MM.1S (cell line): ENCODE measurements at regions not wholly inside any gene's neighbourhood (a gene's known extent, or its start where the extent isn't known, plus 50 kb on each side); places are given as distances from the start of the nearest gene placed in this dataset.
"Not testable (repeated sequence)": the region's sequence is repeated elsewhere in the genome, so short reads cannot be mapped to it uniquely, and the experiment has no call there.

Source experiments
- DNase-seq: peaks from one replicate; pipeline ENCODE4 v3.0.0-alpha.2; 2015
- H2AFZ ChIP-seq: fragments of 300-600 bp; sonication (generic); 2 replicates; pipeline ENCODE4 v1.6.0; 2016; ENCODE audit warnings: antibody characterized with exemption, low read length
- H3F3A ChIP-seq: fragments of 300-600 bp; sonication (generic); 2 replicates; pipeline ENCODE4 v1.6.1; 2016; ENCODE audit warnings: mild to moderate bottlenecking, antibody characterized with exemption, low read length, moderate library complexity, mixed read lengths; ENCODE audit not compliant: insufficient read depth
- H3K27ac ChIP-seq: fragments of 300-600 bp; sonication (generic); 2 replicates; pipeline ENCODE4 v1.5.1; 2016; ENCODE audit warnings: mild to moderate bottlenecking, low read length
- H3K27me3 ChIP-seq: fragments of 300-600 bp; sonication (generic); replicated peaks from 2 replicates; pipeline ENCODE4 v1.6.0; 2016; ENCODE audit warnings: low read length; ENCODE audit not compliant: insufficient read depth
- H3K36me3 ChIP-seq: fragments of 300-600 bp; sonication (generic); replicated peaks from 2 replicates; pipeline ENCODE4 v1.6.1; 2016; ENCODE audit warnings: mild to moderate bottlenecking, low read length, mixed read lengths; ENCODE audit not compliant: insufficient read depth
- H3K4me1 ChIP-seq: fragments of 300-600 bp; sonication (generic); 2 replicates; pipeline ENCODE4 v1.6.1; 2016; ENCODE audit warnings: low read length, mixed read lengths
- H3K4me2 ChIP-seq: fragments of 300-600 bp; sonication (generic); 2 replicates; pipeline ENCODE4 v1.6.0; 2016; ENCODE audit warnings: low read depth, low read length
- H3K4me3 ChIP-seq: fragments of 300-600 bp; sonication (generic); 2 replicates; pipeline ENCODE4 v1.5.1; 2016; ENCODE audit warnings: low read length, mixed read lengths
- H3K79me2 ChIP-seq: fragments of 300-600 bp; sonication (generic); 2 replicates; pipeline ENCODE4 v1.6.1; 2016; ENCODE audit warnings: mixed run types, low read length, mixed read lengths
- H3K9ac ChIP-seq: fragments of 300-600 bp; sonication (generic); 2 replicates; pipeline ENCODE4 v1.6.1; 2016; ENCODE audit warnings: low read length, mixed read lengths
- H3K9me2 ChIP-seq: fragments of 300-600 bp; sonication (generic); replicated peaks from 2 replicates; pipeline ENCODE4 v1.6.1; 2016; ENCODE audit warnings: mild to moderate bottlenecking, low read length, mixed read lengths; ENCODE audit not compliant: insufficient read depth
- H3K9me3 ChIP-seq: fragments of 300-600 bp; sonication (generic); replicated peaks from 2 replicates; pipeline ENCODE4 v1.6.1; 2016; ENCODE audit warnings: mild to moderate bottlenecking, low read length, mixed read lengths; ENCODE audit not compliant: insufficient read depth
- H4K20me1 ChIP-seq: fragments of 300-600 bp; sonication (generic); 2 replicates; pipeline ENCODE4 v1.6.1; 2016; ENCODE audit warnings: mild to moderate bottlenecking, low read length, moderate library complexity, mixed read lengths; ENCODE audit not compliant: insufficient read depth
- CTCF ChIP-seq: fragments of 300-600 bp; sonication (generic); IDR thresholded peaks from 2 replicates; pipeline ENCODE4 v1.5.1; 2016; ENCODE audit warnings: antibody characterized with exemption, low read length, mixed read lengths
- EZH2 ChIP-seq: fragments of 300-600 bp; sonication (generic); optimal IDR thresholded peaks from 2 replicates; pipeline ENCODE3; 2017; ENCODE audit warnings: low read depth, mild to moderate bottlenecking, antibody characterized with exemption, low read length, mixed read lengths
- EZH2phosphoT487 ChIP-seq: fragments of 300-600 bp; sonication (generic); IDR thresholded peaks from 2 replicates; pipeline ENCODE4 v1.6.1; 2018; ENCODE audit warnings: antibody characterized with exemption, low read length

GRCh38 chr14:85071447-85071846 lies 458.5 kb upstream of the FLRT2 start:
- Histone ChIP-seq H3F3A (no peaks in the 10 kb centered on the region), H4K20me1 (no peaks in the 10 kb centered on the region), H3K4me1 (no peaks in the 10 kb centered on the region), H2AFZ (no peak overlapping the region), H3K36me3 (no peaks in the 10 kb centered on the region), H3K27me3 (no peaks in the 10 kb centered on the region), H3K4me2 (no peak overlapping the region), H3K9me3 (no peaks in the 10 kb centered on the region), H3K9me2 (no peaks in the 10 kb centered on the region), H3K79me2 (no peaks in the 10 kb centered on the region), H3K27ac (no peak overlapping the region), H3K4me3 (no peak overlapping the region), H3K9ac (no peak overlapping the region)
- no peak for TF ChIP-seq EZH2phosphoT487
- TF ChIP-seq EZH2: no peak
- no peak for TF ChIP-seq CTCF
- DNase-seq: no peak

- Histone ChIP-seq H2AFZ (no peak overlapping the region), H3F3A (no peaks in the 10 kb centered on the region)
- no peak for TF ChIP-seq EZH2phosphoT487
- TF ChIP-seq EZH2: no peak
- TF ChIP-seq CTCF: no peak
Measured at GRCh38 chr14:85074955-85075354, 455.0 kb upstream of the FLRT2 start.

GRCh38 chr14:85075694-85076476 lies 454.1 kb upstream of the FLRT2 start:
- Histone ChIP-seq H3F3A (no peaks in the 10 kb centered on the region), H3K36me3 (no peaks in the 10 kb centered on the region), H4K20me1 (no peaks in the 10 kb centered on the region), H3K79me2 (no peaks in the 10 kb centered on the region), H2AFZ (no peak overlapping the region), H3K9ac (no peak overlapping the region), H3K4me3 (no peak overlapping the region), H3K9me2 (no peaks in the 10 kb centered on the region), H3K27me3 (no peaks in the 10 kb centered on the region), H3K4me2 (no peak overlapping the region), H3K27ac (no peak overlapping the region), H3K4me1 (no peaks in the 10 kb centered on the region), H3K9me3 (no peaks in the 10 kb centered on the region)
- DNase-seq: no peak
- TF ChIP-seq EZH2phosphoT487 (no peak), CTCF (no peak)

More at GRCh38 chr14:85074955-85075354, 455.0 kb upstream of the FLRT2 start:
- DNase-seq: no peak
- Histone ChIP-seq H3K79me2 (no peaks in the 10 kb centered on the region), H3K4me2 (no peak overlapping the region), H3K9me3 (no peaks in the 10 kb centered on the region), H4K20me1 (no peaks in the 10 kb centered on the region), H3K27me3 (no peaks in the 10 kb centered on the region), H3K9me2 (no peaks in the 10 kb centered on the region), H3K4me1 (no peaks in the 10 kb centered on the region), H3K4me3 (no peak overlapping the region), H3K27ac (no peak overlapping the region), H3K36me3 (no peaks in the 10 kb centered on the region), H3K9ac (no peak overlapping the region)

- not testable (repeated sequence) for H3F3A ChIP-seq, H3K9ac ChIP-seq, H3K9me2 ChIP-seq, H2AFZ ChIP-seq, H3K36me3 ChIP-seq, H3K4me1 ChIP-seq, H3K9me3 ChIP-seq, DNase-seq, H3K27me3 ChIP-seq, H3K79me2 ChIP-seq, H3K4me3 ChIP-seq, H3K27ac ChIP-seq, H3K4me2 ChIP-seq, H4K20me1 ChIP-seq
Measured at GRCh38 chr14:85077716-85078115, 452.2 kb upstream of the FLRT2 start.
